Tibial artery (tissue), 4 donors: ENCODE measurements at regions not wholly inside any gene's neighbourhood (a gene's known extent, or its start where the extent isn't known, plus 50 kb on each side); places are given as distances from the start of the nearest gene placed in this dataset.

Experiments used
- DNase-seq, 2 donors: peaks; one replicate each; pipeline ENCODE4 v3.0.0-alpha.2; 2019
- H3K27ac ChIP-seq, 2 donors: fragments of 200-600 bp; sonication (generic) in 1 of 2; 1 replicate in 1 of 2; 2 replicates in 1 of 2; pipeline ENCODE4 v1.5.1; 2018 to 2019; ENCODE audit warnings: mild to moderate bottlenecking in 1 of 2
- H3K27me3 ChIP-seq, 2 donors: fragments of 200-600 bp; sonication (generic) in 1 of 2; one replicate each; pipeline versions ENCODE4 v1.5.1 to v1.6.0; 2016 to 2019
- H3K36me3 ChIP-seq, 3 donors: fragments of 200-600 bp; sonication (generic) in 2 of 3; one replicate each; pipeline ENCODE4 v1.5.1; 2016 to 2019; ENCODE audit warnings: mild to moderate bottlenecking in 2 of 3
- H3K4me1 ChIP-seq, 4 donors: fragments of 200-600 bp; sonication (generic) in 2 of 4; 1 replicate in 3 of 4; 2 replicates in 1 of 4; pipeline ENCODE4 v1.5.1; 2016 to 2019
- H3K4me3 ChIP-seq, 2 donors: fragments of 200-600 bp; sonication (generic) in 1 of 2; 1 replicate in 1 of 2; 2 replicates in 1 of 2; pipeline ENCODE4 v1.5.1; 2018 to 2019; ENCODE audit warnings: mild to moderate bottlenecking in 2 of 2
- H3K9me3 ChIP-seq, 3 donors: fragments of 200-600 bp; sonication (generic) in 1 of 3; one replicate each; pipeline ENCODE4 v1.5.1; 2016 to 2019
- intact Hi-C: fragments of 100-400 bp; cut with DNase I; formaldehyde crosslinking; loops from one replicate; pipeline ENCODE4 v1.15.0; 2023; ENCODE audit warnings: low total_unique reads
- TF ChIP-seq, protein P1 (sequence below), 2 experiments: fragments of 200-600 bp in 1 of 2; fragments of 450-650 bp in 1 of 2; IDR thresholded peaks; one replicate each; pipeline ENCODE4 v1.5.1; 2017 to 2019; ENCODE audit warnings: antibody characterized with exemption in 2 of 2, mild to moderate bottlenecking in 1 of 2, moderate library complexity in 1 of 2

DNA sequence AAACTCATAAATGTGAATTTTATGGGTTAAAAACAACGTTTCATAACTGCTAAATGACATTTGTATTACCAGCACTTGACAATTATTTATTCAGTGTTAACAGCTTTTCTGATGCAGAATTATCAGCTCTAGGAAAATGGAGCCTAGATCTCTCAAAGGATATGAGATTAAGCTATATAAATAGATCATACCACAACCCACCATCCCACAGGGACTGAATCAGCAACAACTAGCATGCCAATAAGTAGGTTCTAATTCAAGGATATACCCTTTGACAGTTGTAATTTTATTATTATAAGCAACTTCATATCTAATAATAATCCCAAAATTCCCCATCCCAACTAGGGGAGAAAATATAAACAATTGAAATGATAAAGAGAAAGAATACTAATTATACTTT, 275.4 kb upstream of the RGS18 start:
- H3K36me3 ChIP-seq = no peaks in the 10 kb centered on the region
- no peaks in the 10 kb centered on the region for H3K9me3 ChIP-seq
- no peak for DNase-seq
- H3K4me1 ChIP-seq = no peaks in the 10 kb centered on the region
- no peaks in the 10 kb centered on the region for H3K27me3 ChIP-seq
- H3K27ac ChIP-seq = no peak overlapping the region
- no peak overlapping the region for H3K4me3 ChIP-seq
- intact Hi-C loops = no loop called here
- TF ChIP-seq, protein P1, sequence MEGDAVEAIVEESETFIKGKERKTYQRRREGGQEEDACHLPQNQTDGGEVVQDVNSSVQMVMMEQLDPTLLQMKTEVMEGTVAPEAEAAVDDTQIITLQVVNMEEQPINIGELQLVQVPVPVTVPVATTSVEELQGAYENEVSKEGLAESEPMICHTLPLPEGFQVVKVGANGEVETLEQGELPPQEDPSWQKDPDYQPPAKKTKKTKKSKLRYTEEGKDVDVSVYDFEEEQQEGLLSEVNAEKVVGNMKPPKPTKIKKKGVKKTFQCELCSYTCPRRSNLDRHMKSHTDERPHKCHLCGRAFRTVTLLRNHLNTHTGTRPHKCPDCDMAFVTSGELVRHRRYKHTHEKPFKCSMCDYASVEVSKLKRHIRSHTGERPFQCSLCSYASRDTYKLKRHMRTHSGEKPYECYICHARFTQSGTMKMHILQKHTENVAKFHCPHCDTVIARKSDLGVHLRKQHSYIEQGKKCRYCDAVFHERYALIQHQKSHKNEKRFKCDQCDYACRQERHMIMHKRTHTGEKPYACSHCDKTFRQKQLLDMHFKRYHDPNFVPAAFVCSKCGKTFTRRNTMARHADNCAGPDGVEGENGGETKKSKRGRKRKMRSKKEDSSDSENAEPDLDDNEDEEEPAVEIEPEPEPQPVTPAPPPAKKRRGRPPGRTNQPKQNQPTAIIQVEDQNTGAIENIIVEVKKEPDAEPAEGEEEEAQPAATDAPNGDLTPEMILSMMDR (IDR thresholded peaks at IDR 0.05) = no peak

DNA sequence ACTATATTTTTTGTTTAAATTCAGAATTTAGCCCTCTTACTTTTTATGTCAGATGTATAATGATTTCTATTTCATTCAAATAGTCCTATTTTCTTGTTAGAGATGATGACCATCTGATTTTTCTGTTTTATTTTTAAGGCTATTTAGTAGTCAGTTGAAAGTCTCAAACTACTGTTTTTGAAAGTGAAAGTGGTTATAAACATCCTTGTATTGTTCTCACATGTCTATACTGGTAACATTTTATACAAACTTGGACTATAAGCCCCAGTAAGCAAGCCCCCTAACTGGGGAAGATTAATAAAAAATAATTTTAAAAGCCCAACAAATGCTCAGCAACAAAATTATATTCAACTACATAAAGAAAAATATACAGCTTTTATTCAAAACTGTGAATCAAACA, 271.3 kb upstream of the RGS18 start:
- TF ChIP-seq, protein P1 (IDR thresholded peaks at IDR 0.05) = no peak
- no peak for DNase-seq
- Histone ChIP-seq H3K36me3 (no peaks in the 10 kb centered on the region), H3K27me3 (no peaks in the 10 kb centered on the region), H3K9me3 (no peaks in the 10 kb centered on the region), H3K4me3 (no peak overlapping the region), H3K27ac (no peak overlapping the region), H3K4me1 (no peaks in the 10 kb centered on the region)
- intact Hi-C loops = no loop called here

DNA sequence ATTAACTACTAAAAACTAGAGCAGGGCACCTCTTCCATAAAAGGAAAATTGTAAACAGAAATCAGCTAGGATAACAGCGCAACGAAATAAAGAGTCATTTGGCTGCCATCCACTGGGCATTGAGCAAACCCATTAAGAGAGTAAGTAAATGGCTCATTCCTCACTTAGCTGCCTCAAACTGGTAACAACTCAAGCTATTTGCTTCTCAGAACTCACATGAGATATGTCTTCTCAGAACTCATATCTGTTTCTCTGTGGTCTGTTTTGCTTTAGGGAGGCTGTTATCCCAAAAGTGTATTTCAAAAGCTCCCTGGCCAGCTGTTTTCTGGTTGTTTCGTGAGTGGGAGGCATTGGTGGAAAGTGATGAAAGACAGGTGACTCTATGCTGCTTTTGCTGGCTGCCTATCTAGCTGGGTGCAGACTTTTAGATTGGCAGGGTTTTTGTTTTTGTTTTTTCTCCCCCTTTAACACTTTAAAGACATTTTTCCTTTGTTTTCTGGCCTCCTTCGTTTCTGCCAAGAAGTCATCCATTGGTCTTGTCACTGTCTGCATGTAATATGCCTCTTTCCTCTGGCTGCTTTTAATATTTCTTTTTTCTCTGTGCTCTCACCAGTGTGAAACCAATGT, 269.2 kb upstream of the RGS18 start:
- no peaks in the 10 kb centered on the region for H3K36me3 ChIP-seq
- H3K4me3 ChIP-seq = no peak overlapping the region
- H3K27me3 ChIP-seq = no peaks in the 10 kb centered on the region
- no peaks in the 10 kb centered on the region for H3K9me3 ChIP-seq
- intact Hi-C loops = no loop called here
- H3K27ac ChIP-seq = no peak overlapping the region
- DNase-seq = no peak
- H3K4me1 ChIP-seq = no peaks in the 10 kb centered on the region
- TF ChIP-seq, protein P1 (IDR thresholded peaks at IDR 0.05) = no peak

DNA sequence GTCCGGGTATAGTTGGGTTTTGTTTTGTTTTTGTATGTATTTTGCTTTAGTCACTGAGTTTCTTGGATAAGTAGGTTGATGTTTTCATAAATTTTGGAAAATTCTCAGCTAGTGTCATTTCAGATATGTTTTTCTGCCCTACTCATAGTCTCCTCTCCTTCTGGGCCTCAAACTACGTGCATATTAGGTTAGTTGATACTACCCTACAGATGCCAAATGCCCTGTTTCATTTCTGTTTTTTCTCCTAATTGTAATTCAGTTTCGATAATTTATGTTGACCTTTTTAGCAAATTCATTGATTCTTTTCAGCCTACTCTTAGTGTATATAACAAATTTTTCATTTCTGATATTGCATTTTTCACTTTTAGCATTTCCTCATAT, 268.6 kb upstream of the RGS18 start:
- no peaks in the 10 kb centered on the region for H3K27me3 ChIP-seq
- H3K4me1 ChIP-seq = no peaks in the 10 kb centered on the region
- no peak overlapping the region for H3K27ac ChIP-seq
- H3K4me3 ChIP-seq = no peak overlapping the region
- no peaks in the 10 kb centered on the region for H3K36me3 ChIP-seq
- H3K9me3 ChIP-seq = no peaks in the 10 kb centered on the region
- DNase-seq = no peak
- TF ChIP-seq, protein P1 (IDR thresholded peaks at IDR 0.05) = no peak
- intact Hi-C loops = no loop called here

DNA sequence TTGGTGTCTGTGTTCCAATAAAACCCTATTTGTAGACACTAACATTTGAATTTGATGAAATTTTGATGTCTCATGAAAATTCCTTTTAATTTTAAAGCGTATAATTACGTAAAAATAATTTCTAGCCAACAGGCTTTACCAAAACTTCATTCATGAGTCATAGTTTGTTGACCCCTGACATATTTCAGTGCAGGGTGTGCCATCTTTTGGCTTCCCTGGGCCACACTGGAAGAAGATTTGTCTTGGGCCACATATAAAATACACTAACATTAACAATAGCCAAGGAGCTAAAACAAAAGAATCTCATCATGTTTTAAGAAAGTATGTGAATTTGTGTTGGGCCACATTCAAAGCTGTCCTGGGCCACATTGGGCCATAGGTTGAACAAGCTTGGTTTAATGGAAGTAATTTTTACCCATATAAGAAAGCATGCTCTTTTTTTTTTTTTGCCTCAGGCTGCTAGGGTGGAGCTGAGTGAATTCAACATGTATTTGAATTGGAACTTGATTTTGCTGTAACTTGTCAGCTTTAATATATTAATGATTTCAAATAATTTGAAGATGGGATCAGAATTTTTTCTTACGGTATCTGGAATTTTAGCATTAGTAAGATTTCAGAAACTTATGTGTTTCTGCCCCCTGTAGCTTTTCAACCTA, 267.7 kb upstream of the RGS18 start:
- no peak overlapping the region for H3K27ac ChIP-seq
- no peaks in the 10 kb centered on the region for H3K9me3 ChIP-seq
- H3K4me1 ChIP-seq = no peaks in the 10 kb centered on the region
- no peaks in the 10 kb centered on the region for H3K27me3 ChIP-seq
- TF ChIP-seq, protein P1 (IDR thresholded peaks at IDR 0.05) = no peak
- H3K4me3 ChIP-seq = no peak overlapping the region
- intact Hi-C loops = no loop called here
- no peaks in the 10 kb centered on the region for H3K36me3 ChIP-seq
- DNase-seq = no peak
